NOMO-1 treated with dmso at 0.1 percent for 144 hours (cell line): ENCODE measurements at regions not wholly inside any gene's neighbourhood (a gene's known extent, or its start where the extent isn't known, plus 50 kb on each side); places are given as distances from the start of the nearest gene placed in this dataset.

Experiments used
- DNase-seq: peaks from one replicate; lab custom pipeline; 2025; ENCODE audit not compliant: unreplicated experiment; lab: John Stamatoyannopoulos, UW

GRCh38 chr3:102142379-102143060 lies 292.3 kb upstream of the ZPLD1 start:
- DNase-seq = no peak

DNA sequence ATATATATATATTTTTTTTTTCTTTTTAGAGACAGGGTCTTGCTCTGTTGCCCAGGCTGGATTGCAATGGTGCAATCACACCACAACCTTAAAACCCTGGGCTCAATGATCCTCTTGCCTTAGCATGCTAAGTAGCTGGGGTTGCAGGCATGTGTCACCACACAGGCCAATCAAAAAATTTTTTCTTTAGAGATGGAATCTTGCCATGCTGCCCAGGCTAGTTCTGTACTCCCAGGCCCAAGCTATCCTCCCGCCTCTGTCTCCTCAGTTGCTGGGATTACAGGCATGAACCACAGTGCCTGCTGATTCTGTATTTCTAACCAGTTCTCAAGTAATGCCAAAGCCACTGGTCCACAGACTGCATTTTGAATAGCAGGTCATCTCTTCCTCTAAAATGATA lies 291.3 kb upstream of the ZPLD1 start:
- no peak for DNase-seq

GRCh38 chr3:102144063-102144462 lies 290.8 kb upstream of the ZPLD1 start:
- no peak for DNase-seq

GRCh38 chr3:102148598-102149337 lies 286.0 kb upstream of the ZPLD1 start:
- DNase-seq = no peak

GRCh38 chr3:102151935-102152334 lies 282.9 kb upstream of the ZPLD1 start:
- no peak for DNase-seq

- DNase-seq = no peak
Observed at GRCh38 chr3:102156426-102156825, 278.4 kb upstream of the ZPLD1 start.

GRCh38 chr3:102158080-102158740 lies 276.6 kb upstream of the ZPLD1 start:
- DNase-seq = no peak

DNA sequence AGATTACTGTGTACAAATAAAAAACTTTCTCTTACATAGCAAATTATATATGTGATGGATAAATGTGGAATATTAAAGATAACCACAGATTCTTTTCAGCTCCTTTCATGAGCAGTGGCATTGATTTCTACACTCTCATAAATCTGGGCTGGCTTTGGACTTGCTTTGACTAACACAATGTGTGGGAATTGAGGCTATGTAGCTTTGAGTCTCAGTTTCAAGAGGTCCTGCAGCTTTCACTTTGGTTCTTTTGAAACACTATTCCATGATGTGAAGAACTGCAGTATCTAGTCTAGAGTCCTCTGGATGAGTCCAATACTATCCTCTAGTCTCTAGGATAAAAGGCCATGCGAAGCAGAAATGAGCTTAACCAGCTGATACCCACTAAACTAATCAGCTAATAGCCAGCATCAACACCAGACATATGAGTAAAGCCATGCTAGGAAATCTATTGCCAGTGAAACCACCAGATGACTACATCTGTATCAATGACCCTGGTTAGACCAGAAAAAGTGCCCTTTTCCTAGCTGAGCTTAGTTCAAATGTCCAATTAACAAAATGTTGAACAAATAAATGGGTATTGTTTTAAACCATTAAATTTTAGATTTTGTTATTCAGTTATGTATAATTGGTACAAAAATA lies 274.9 kb upstream of the ZPLD1 start:
- no peak for DNase-seq

- DNase-seq = no peak
Observed at GRCh38 chr3:102161384-102162006, 273.3 kb upstream of the ZPLD1 start.

DNA sequence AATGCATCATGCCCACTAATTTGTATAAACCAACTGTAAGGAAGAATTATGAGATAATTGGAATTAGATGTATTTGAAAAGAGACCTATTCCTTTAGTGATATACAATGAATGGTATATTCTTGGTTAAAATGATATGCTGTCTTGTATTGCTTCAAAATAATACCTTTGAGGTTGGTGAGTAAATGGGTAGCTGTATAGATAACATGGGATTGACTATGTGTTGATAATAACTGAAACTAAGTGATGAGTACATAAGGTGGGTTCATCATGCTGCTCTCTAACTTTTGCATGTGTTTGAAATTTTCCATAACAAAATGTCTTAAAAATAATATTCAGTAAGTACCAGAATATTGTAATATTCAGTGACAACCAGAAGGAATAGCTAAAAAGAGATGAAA lies 272.6 kb upstream of the ZPLD1 start:
- DNase-seq = no peak

DNA sequence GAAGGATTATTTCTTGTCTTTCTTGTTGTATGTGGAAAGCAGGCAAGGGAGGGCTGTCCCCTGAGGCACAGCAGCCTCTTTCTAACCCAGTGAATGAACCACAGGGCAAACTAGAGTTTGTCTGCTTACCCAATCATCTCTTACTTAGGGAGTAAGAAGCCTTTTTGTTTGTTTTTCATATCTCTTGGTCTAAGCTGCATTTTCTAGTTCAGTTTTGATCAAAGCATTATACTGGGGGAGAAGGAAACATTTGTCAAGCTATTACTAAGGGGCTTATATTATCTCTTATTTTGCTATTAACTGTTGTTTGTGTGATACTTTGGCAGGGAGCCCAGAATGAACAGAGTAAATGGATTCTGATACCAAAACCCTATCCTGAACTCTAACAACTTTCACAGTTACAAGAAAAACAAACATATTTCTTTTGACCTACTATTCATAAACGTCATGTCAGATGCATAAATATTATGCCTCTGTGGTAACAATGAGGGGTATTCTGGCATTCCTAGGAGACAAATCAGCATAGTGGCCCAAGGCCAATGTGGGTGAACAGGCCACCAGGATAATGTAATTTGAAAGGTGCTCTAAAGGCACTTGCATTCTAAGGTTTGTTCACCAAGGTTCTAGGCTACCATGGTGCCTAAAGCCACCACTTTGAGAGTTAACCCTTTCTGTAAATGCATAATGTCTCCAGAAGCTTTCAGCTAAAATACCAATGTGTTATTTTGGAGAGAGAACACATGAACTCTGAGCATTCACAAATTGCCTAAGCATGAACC lies 271.6 kb upstream of the ZPLD1 start:
- DNase-seq = no peak

DNA sequence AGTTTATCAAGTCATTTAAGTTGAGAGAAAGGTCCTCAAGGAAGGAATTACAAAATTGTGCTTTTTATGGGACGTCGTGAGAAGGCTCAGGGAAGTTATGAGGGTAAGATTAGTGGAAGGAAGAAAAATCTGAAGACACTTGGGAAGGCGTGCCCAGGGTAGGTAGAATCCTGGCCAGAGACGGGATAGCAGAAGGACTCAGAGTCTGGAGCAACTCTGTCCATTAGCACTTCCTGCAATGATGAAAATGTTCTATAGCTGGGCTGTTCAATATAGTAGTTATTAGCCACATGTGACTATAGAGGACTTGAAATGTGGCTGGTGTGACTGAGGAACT lies 271.0 kb upstream of the ZPLD1 start:
- DNase-seq = no peak

- no peak for DNase-seq
Observed at GRCh38 chr3:102165367-102165766, 269.4 kb upstream of the ZPLD1 start.

DNA sequence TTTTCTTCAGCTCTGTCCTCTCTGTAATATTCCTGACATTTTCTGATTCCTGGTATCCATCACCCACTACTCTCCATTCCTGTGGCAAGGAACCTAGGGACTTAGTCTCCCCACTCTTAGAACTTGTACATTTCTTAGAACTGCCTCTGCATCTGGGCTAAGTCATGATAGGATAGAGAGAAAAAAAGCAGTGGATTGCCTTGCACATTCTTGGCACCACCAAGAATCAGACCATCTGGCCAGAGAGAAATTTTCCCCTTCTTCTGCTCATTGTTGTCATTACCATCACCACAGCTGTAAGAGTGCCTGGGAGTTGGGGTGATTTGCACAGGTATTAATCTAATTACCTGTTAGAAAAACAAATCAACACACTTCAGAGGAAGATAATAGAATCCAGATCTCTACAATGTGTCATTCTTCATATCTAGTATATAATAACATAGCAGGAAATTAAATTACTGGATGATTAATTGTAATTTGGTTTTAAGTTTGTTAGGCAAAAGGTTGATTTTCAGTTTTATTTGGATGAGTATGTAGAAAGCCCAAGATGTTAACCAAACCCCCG lies 264.8 kb upstream of the ZPLD1 start:
- no peak for DNase-seq

DNA sequence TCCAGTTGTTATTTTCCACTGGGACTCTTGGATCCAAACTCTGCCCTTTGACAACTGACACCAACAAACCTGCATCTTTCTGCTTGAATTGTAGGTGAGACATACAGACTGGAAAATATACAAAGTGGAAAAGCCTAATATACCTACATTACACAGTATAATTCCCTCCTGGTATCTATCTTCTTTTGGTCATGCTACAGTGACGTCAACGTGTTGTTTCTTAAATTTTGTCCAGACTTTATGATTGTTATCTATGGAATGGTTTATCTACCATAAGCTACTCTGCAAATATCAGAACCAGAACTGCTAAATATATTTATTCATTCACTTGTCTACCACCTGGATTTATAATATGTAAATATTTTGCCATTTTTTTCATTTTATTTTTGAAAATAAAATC lies 264.3 kb upstream of the ZPLD1 start:
- DNase-seq = no peak

- no peak for DNase-seq
Observed at GRCh38 chr3:102174312-102174712, 260.5 kb upstream of the ZPLD1 start.

DNA sequence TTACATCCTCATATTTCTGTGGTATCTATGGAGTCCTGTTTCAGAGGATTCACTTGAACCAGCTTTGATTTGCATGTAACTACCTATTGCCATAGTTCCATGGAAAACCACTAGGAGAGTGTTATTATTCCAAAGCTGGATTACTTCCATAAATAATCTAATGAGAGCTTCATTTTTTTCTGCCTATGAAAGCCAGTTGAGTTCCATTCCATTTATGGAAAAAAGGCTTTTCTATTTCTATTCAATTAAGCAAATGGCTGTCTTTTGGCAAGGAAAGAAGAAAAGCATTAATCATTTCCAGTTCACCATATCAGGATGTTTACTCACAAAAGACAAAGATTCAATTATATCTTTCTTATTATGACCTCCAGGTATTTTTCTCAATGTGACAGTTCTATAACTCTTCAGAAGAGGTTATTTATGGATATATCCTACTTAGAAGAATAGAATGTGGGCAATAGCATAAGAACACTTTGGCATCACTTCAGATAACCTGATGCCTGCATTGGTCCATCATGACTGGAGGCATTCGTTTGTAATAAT lies 259.9 kb upstream of the ZPLD1 start:
- no peak for DNase-seq

DNA sequence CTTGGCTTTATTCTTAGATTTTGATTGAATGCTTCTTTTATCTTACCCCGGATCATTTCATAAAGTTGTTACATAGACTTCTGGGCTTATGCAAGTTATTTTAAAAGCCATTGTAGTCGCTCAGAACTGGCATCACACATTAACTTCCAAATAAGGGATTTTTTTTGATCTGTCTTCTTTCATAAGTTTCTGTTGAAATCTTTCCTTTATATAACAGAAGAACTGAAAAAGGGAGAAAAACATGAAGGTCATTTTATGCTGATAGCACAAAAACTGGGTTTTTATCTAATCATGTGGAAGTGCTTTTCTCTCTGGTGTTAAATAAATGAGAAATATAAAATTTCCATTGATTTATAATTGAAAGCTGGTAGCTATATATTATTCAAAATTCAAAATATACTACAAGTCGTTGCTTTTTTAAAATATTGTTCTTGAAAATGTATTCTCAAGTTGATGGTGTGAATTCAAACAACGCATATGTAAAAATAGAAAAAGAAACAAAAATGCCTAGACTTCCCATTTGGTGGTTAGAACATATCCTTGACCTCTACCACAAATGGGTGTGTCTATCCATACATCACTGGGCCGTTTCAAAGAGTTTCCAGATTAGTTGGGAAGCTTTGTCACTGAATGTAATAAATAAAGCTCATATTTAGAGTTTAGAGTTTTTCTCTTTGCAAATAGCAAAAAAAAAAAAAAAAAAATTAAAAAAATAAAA lies 258.3 kb upstream of the ZPLD1 start:
- no peak for DNase-seq

DNA sequence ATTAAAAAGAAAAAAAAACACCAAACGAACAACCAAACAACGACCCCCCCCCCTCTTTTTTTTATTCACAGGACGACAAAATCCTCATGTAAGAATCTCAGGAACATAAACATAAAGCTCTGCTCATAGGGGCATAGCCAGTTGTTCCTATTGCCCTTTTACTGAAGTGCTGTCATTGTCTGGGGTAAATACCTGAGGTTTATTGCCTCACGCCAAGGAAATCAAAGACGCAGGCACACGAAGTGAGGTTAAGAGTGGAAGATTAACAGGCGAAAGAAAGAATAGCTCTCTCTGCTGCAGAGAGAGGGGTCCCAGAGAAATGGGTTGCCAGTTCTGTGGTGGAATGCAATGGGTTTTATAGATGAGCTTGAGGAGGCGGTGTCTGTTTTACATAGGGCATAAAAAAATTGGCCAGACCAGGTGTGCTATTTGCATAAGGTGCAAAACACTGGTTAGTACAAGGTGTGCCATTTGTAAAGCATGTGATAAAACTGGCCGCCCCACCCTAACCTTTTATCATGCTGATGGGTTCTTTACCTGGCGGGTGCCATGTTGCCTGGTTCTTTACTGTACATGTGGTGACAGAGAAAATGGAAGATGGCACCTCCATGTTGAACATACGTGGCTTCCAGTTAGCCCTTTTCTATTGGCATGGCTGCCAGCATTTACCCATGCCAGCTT lies 257.6 kb upstream of the ZPLD1 start:
- no peak for DNase-seq
